ENCODE measurements at regions not wholly inside any gene's neighbourhood (a gene's known extent, or its start where the extent isn't known, plus 50 kb on each side); places are given as distances from the start of the nearest gene placed in this dataset.

- TF ChIP-seq CTCF (IDR thresholded peaks at IDR 0.05) (no peak), POLR2A (IDR thresholded peaks at IDR 0.05) (no peak)
These were observed 173.8 kb upstream of the ARRDC4 start for GRCh38 chr15:97786741-97787140.
